ENCODE measurements at regions not wholly inside any gene's neighbourhood (a gene's known extent, or its start where the extent isn't known, plus 50 kb on each side); places are given as distances from the start of the nearest gene placed in this dataset.
"Not testable (repeated sequence)": the region's sequence is repeated elsewhere in the genome, so short reads cannot be mapped to it uniquely, and the experiment has no call there.

DNA sequence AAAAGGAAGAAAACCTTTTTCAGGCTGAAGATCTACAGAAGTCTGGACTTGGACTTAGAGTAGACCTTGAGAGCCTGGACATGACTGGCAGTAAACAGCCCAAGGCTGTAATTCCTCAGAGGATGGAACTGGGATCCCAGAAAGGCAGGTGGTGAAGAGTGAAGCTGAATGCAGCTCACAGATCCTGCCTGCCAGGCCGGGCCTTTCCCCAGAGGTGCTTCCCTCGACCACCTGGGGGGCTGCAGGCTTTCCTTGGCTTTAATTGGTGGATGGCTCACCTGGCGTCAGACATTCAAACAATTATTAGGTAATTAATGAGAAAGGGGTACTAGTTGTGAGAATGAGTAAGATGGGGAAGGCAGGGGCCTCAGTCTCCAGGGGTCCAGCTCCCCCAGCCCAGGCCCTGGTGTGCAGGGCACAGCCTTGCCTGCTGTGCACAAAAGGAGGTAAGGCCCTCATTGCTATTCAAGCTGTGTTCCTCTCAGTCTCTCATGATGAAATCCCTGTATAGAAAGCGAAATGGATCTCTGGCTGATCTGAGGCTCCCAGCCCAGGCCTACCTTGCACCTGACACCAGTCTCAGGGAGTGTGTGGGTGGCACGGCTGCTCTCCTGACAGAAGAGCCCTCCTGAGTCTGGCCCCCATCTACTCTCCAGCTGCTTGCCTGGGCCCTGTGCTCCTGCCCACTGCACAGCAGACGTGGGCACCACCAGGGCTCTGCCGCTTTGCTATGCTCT lies 63.0 kb upstream of the TCL1A start:
- in situ Hi-C loops (cut with HindIII; ENCODE audit: low pct_ligation_motif_present, low sequenced_read_pairs): no loop called here
- Histone ChIP-seq H3K27me3 (replicated peaks) (no peaks in the 10 kb centered on the region), H3K36me3 (replicated peaks) (no peaks in the 10 kb centered on the region), H3K4me3 (ENCODE audit: low read depth, low read length) (no peak overlapping the region), H3K27ac (no peak overlapping the region)
- TF ChIP-seq, protein P1, sequence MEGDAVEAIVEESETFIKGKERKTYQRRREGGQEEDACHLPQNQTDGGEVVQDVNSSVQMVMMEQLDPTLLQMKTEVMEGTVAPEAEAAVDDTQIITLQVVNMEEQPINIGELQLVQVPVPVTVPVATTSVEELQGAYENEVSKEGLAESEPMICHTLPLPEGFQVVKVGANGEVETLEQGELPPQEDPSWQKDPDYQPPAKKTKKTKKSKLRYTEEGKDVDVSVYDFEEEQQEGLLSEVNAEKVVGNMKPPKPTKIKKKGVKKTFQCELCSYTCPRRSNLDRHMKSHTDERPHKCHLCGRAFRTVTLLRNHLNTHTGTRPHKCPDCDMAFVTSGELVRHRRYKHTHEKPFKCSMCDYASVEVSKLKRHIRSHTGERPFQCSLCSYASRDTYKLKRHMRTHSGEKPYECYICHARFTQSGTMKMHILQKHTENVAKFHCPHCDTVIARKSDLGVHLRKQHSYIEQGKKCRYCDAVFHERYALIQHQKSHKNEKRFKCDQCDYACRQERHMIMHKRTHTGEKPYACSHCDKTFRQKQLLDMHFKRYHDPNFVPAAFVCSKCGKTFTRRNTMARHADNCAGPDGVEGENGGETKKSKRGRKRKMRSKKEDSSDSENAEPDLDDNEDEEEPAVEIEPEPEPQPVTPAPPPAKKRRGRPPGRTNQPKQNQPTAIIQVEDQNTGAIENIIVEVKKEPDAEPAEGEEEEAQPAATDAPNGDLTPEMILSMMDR (IDR thresholded peaks at IDR 0.05; ENCODE audit: low read depth, low read length, missing control alignments): no peak
- no peak for DNase-seq

DNA sequence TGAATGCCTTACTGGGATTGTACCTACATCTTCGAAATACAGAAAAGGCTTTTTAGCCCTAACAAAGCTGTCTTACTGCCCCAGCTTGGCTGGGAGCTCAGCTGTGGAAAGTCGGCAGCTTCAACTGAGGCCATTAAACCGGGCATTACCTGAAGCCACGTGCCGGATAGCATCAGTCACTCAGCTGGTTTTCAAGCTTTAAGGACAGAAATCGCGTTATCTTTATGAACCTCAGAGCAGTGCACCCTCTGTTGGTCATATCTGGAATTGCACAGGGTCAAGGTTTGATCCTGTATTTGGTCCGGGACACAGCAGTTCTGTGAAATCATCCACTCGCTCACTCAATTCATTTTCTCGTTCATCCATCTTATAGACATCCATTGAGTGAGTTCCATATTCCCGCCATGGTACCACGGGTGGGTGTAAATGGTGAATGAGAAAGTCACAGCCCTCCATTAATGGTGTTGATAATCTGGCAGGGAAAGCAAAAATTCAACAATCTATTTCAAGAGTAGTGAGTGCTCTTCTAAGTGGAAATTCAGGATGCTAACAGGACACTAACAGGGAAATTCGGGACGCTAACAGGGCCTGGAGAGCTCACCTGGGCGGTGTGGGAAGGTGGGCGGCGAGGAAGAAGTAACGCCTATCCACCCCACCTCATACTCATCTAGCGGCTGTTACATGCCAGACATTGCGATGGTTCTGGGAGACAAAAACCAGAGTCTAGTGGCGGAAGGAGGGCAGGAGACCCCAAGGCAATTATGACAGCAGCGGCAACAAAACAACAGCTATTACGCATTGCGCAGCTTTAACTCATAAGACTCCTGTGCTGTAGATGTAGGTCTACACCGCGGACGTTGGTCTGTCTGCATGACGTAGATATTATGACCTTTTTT lies 60.6 kb upstream of the TCL1A start:
- H3K4me3 ChIP-seq (ENCODE audit: low read depth, low read length): no peak overlapping the region
- peak; percentile 54 for DNase-seq
- no peaks in the 10 kb centered on the region for H3K36me3 ChIP-seq (replicated peaks)
- TF ChIP-seq, protein P1 (IDR thresholded peaks at IDR 0.05; ENCODE audit: low read depth, low read length, missing control alignments): peak; percentile 75
- no peak overlapping the region for H3K27ac ChIP-seq
- no peaks in the 10 kb centered on the region for H3K27me3 ChIP-seq (replicated peaks)
- in situ Hi-C loops (cut with HindIII; ENCODE audit: low pct_ligation_motif_present, low sequenced_read_pairs): no loop called here

DNA sequence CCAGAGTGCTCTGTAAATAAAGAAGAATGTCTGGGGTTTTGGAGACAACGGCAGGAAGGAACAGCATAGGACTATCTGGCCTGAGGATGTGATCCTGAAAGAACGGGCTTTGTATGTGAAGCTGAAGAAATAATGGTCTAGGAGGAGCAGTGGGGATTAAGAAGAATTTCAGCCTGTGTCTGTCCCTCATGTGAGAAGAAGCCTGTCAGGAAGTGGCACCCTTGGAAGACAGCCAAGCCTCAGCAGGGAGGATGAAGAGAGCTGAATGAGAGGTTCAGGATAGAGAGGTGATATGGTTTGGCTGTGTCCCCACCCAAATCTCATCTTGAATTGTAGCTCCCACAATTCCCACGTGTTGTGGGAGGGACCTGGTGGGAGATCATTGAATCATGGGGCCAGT lies 56.9 kb upstream of the TCL1A start:
- DNase-seq: no peak
- in situ Hi-C loops (cut with HindIII; ENCODE audit: low pct_ligation_motif_present, low sequenced_read_pairs): no loop called here
- no peak overlapping the region for H3K4me3 ChIP-seq (ENCODE audit: low read depth, low read length)
- no peaks in the 10 kb centered on the region for H3K27me3 ChIP-seq (replicated peaks)
- H3K36me3 ChIP-seq (replicated peaks): no peaks in the 10 kb centered on the region
- TF ChIP-seq, protein P1 (IDR thresholded peaks at IDR 0.05; ENCODE audit: low read depth, low read length, missing control alignments): no peak
- no peak overlapping the region for H3K27ac ChIP-seq

DNA sequence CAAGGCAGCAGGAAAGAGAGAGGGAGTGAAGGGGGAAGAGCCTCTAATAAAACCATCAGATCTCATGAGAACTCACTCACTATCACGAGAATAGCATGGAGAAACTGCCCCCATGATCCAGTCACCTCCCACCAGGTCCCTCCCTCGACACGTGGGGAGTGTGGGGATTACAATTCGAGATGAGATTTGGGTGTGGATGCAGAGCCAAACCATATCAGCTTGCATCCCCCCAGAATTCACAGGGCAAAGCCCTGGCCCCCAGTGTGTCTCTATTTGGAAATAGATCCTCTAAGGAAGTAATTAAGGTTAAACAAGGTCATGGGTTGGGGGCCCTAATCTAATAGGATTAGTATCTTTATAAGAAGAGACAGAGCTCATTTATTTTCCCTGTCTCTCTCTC lies 56.1 kb upstream of the TCL1A start:
- Histone ChIP-seq H3K36me3 (replicated peaks) (no peaks in the 10 kb centered on the region), H3K27me3 (replicated peaks) (no peaks in the 10 kb centered on the region)
- in situ Hi-C loops (cut with HindIII; ENCODE audit: low pct_ligation_motif_present, low sequenced_read_pairs): no loop called here

DNA sequence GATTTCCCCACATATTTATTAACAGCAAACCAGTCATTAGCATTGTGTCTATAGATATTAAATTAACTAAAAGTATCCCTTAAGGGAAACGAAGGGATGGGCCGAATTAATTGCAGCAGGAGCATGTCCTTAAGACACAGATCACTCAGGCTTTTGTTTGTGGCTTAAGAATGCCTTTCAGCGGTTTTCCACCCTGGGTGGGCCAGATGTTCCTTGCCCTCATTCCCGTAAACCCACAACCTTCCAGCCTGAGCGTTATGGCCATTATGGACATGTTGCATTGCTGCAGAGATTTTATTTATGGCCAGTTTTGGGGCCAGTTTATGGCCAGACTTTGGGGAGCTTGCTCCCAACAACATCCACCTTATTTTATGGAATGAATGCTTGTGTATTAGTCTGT lies 55.5 kb upstream of the TCL1A start:
- H3K36me3 ChIP-seq (replicated peaks); DNase-seq; H3K4me3 ChIP-seq (ENCODE audit: low read depth, low read length); H3K27me3 ChIP-seq (replicated peaks); H3K27ac ChIP-seq; in situ Hi-C loops (cut with HindIII; ENCODE audit: low pct_ligation_motif_present, low sequenced_read_pairs): not testable (repeated sequence)

More for the DNA sequence above, 56.1 kb upstream of the TCL1A start:
- no peak overlapping the region for H3K4me3 ChIP-seq (ENCODE audit: low read depth, low read length)
- DNase-seq: no peak
- TF ChIP-seq, protein P1 (IDR thresholded peaks at IDR 0.05; ENCODE audit: low read depth, low read length, missing control alignments): no peak
- no peak overlapping the region for H3K27ac ChIP-seq

DNA sequence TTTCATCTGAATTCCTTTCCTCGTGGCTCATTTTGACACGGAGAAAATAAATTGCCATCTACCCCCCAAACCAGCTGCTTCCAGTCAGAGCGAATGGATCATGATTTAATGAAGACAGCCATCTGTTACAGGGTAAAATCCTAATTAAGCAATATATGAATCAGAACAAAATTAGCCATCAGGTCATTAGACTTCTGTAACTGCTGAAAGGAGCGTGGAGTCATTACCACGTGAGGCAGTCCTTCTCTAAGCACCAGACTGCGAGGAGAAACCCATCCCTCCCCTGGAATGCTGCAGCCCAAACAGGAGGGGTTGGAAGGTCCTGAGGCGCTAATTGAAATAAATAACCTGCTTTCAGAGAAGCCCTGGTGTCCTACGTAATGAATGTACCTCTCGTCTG lies 51.1 kb upstream of the TCL1A start:
- Histone ChIP-seq H3K27ac (no peak overlapping the region), H3K27me3 (replicated peaks) (no peaks in the 10 kb centered on the region), H3K36me3 (replicated peaks) (no peaks in the 10 kb centered on the region), H3K4me3 (ENCODE audit: low read depth, low read length) (no peak overlapping the region)
- no peak for DNase-seq
- TF ChIP-seq, protein P1 (IDR thresholded peaks at IDR 0.05; ENCODE audit: low read depth, low read length, missing control alignments): no peak
- in situ Hi-C loops (cut with HindIII; ENCODE audit: low pct_ligation_motif_present, low sequenced_read_pairs): no loop called here

Data from brain microvascular endothelial cell (primary cell).